DMS79 treated with DMSO at 0.1 percent for 48 hours (cell line): ENCODE measurements at regions not wholly inside any gene's neighbourhood (a gene's known extent, or its start where the extent isn't known, plus 50 kb on each side); places are given as distances from the start of the nearest gene placed in this dataset.
"Not testable (repeated sequence)": the region's sequence is repeated elsewhere in the genome, so short reads cannot be mapped to it uniquely, and the experiment has no call there.

Source experiments
- DNase-seq: peaks from one replicate; lab custom pipeline; 2025; lab: John Stamatoyannopoulos, UW

GRCh38 chr5:124872086-124872485 is 125.6 kb upstream of the ZNF608 start:
- DNase-seq: no peak

GRCh38 chr5:124872615-124873014 is 126.2 kb upstream of the ZNF608 start:
- peak; percentile 28 for DNase-seq

- DNase-seq: peak; percentile 71
Measured at GRCh38 chr5:124873188-124873587, 126.7 kb upstream of the ZNF608 start.

GRCh38 chr5:124873713-124874112 is 127.3 kb upstream of the ZNF608 start:
- no peak for DNase-seq

GRCh38 chr5:124876566-124876965 is 130.1 kb upstream of the ZNF608 start:
- DNase-seq: no peak

GRCh38 chr5:124876983-124877382 is 130.5 kb upstream of the ZNF608 start:
- DNase-seq: no peak

GRCh38 chr5:124877501-124878146 is 131.2 kb upstream of the ZNF608 start:
- no peak for DNase-seq

- no peak for DNase-seq
Measured at GRCh38 chr5:124878583-124879342, 132.3 kb upstream of the ZNF608 start.

GRCh38 chr5:124880903-124881697 is 134.7 kb upstream of the ZNF608 start:
- DNase-seq: no peak

- no peak for DNase-seq
Measured at GRCh38 chr5:124883681-124884080, 137.2 kb upstream of the ZNF608 start.

GRCh38 chr5:124884114-124884513 is 137.7 kb upstream of the ZNF608 start:
- DNase-seq: no peak

GRCh38 chr5:124885490-124885889 is 139.1 kb upstream of the ZNF608 start:
- no peak for DNase-seq

GRCh38 chr5:124887223-124887622 is 140.8 kb upstream of the ZNF608 start:
- no peak for DNase-seq

GRCh38 chr5:124888050-124888506 is 141.6 kb upstream of the ZNF608 start:
- DNase-seq: no peak

- no peak for DNase-seq
Measured at GRCh38 chr5:124888622-124889485, 142.4 kb upstream of the ZNF608 start.

- DNase-seq: no peak
Measured at GRCh38 chr5:124889486-124889825, 143.0 kb upstream of the ZNF608 start.

GRCh38 chr5:124889850-124890249 is 143.4 kb upstream of the ZNF608 start:
- no peak for DNase-seq

- not testable (repeated sequence) for DNase-seq
Measured at GRCh38 chr5:124890442-124890841, 144.0 kb upstream of the ZNF608 start.

GRCh38 chr5:124891179-124891578 is 144.7 kb upstream of the ZNF608 start:
- DNase-seq: no peak

- DNase-seq: no peak
Measured at GRCh38 chr5:124892185-124892848, 145.9 kb upstream of the ZNF608 start.

GRCh38 chr5:124894541-124894940 is 148.1 kb upstream of the ZNF608 start:
- DNase-seq: peak; percentile 1
